MCF 10A (cell line): ENCODE measurements at regions not wholly inside any gene's neighbourhood (a gene's known extent, or its start where the extent isn't known, plus 50 kb on each side); places are given as distances from the start of the nearest gene placed in this dataset.
"Not testable (repeated sequence)": the region's sequence is repeated elsewhere in the genome, so short reads cannot be mapped to it uniquely, and the experiment has no call there.

Experiments used
- BruUV-seq: library from RNA; stranded (reverse); fragments of 400-500 nt; replicated peaks from 2 replicates; lab custom pipeline; 2021; lab: Mats Ljungman, UMichigan
- CTCF ChIA-PET: fragments of 300-600 bp; sonication (Branson Sonifier 250); formaldehyde crosslinking; extraction: SDS; loops from one replicate; lab custom pipeline; 2021; ENCODE audit warnings: antibody characterized with exemption, inconsistent platforms; lab: Yijun Ruan, JAX
- POLR2A ChIA-PET: fragments of 300-600, 350-650 bp; sonication (Branson Sonifier 250); formaldehyde crosslinking; extraction: SDS; loops from one replicate; lab custom pipeline; 2020; ENCODE audit warnings: antibody characterized with exemption, inconsistent platforms; lab: Yijun Ruan, JAX
- DNase-seq: peaks from one replicate; pipeline ENCODE4 v3.0.0-alpha.2; 2018; ENCODE audit not compliant: unreplicated experiment
- H3K27ac Mint-ChIP-seq: one replicate; pipeline ENCODE4 v1.8.0; 2022; ENCODE audit warnings: mild to moderate bottlenecking, low read depth, mixed read lengths; ENCODE audit not compliant: unreplicated experiment
- H3K27me3 Mint-ChIP-seq: one replicate; pipeline ENCODE4 v1.8.0; 2022; ENCODE audit warnings: mixed read lengths; ENCODE audit not compliant: insufficient read depth, unreplicated experiment
- H3K36me3 Mint-ChIP-seq: one replicate; pipeline ENCODE4 v1.8.0; 2022; ENCODE audit warnings: mild to moderate bottlenecking, moderate library complexity, mixed read lengths; ENCODE audit not compliant: insufficient read depth, unreplicated experiment
- H3K4me1 Mint-ChIP-seq: one replicate; pipeline ENCODE4 v1.8.0; 2022; ENCODE audit warnings: mixed read lengths; ENCODE audit not compliant: insufficient read depth, unreplicated experiment
- H3K4me3 Mint-ChIP-seq: one replicate; pipeline ENCODE4 v1.8.0; 2022; ENCODE audit warnings: mild to moderate bottlenecking, moderate library complexity, mixed read lengths; ENCODE audit not compliant: unreplicated experiment
- H3K9me3 Mint-ChIP-seq: one replicate; pipeline ENCODE4 v1.8.0; 2022; ENCODE audit warnings: mixed read lengths; ENCODE audit not compliant: unreplicated experiment
- intact Hi-C: fragments of 100-400 bp; cut with micrococcal nuclease; formaldehyde crosslinking; loops from 2 replicates; pipeline ENCODE4 v1.14.1; 2022
- TF ChIP-seq, protein P1 (sequence below): fragments of 200-600 bp; IDR thresholded peaks from one replicate; pipeline ENCODE4 v1.8.0; 2022; ENCODE audit warnings: antibody characterized with exemption, mild to moderate bottlenecking; ENCODE audit not compliant: unreplicated experiment

DNA sequence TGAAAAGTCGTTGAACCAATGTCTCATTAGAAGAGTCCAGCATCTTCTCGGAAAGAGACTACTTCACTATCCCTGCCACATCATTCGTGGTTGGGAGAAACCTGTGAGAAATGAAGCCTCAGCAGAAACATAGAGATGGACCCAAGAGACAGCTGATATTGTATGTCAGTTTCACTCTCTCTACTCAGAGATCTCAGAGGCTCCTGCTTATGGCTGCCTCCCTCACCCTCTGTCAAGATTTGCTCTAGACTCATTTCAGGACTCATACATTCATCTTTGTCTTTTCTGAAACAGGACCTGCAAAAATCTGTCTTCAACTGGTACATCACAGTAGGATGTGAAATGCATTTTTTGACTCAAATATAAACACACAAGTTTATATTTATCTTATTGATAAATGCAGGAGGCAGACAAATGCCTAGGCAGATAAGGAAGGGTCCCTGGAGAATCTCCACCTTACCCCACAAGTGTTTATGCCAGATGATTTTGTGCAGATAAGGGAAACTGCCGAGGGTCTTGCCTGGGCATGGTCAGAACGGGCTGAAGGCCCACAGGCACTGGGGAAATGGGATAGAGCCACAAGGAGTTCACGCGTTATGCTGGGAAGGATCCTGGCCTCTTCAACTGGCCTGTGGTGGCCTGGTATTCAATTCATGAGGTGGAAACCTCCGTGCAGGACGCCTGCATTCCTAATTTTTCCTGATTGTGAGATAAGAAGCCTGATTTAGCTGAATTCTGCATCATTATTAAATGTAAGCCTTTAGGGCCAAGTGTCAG is 1834.0 kb upstream of the PCDH20 start:
- H3K4me3 Mint-ChIP-seq: no peak overlapping the region
- BruUV-seq: no TSS peak
- TF ChIP-seq, protein P1, sequence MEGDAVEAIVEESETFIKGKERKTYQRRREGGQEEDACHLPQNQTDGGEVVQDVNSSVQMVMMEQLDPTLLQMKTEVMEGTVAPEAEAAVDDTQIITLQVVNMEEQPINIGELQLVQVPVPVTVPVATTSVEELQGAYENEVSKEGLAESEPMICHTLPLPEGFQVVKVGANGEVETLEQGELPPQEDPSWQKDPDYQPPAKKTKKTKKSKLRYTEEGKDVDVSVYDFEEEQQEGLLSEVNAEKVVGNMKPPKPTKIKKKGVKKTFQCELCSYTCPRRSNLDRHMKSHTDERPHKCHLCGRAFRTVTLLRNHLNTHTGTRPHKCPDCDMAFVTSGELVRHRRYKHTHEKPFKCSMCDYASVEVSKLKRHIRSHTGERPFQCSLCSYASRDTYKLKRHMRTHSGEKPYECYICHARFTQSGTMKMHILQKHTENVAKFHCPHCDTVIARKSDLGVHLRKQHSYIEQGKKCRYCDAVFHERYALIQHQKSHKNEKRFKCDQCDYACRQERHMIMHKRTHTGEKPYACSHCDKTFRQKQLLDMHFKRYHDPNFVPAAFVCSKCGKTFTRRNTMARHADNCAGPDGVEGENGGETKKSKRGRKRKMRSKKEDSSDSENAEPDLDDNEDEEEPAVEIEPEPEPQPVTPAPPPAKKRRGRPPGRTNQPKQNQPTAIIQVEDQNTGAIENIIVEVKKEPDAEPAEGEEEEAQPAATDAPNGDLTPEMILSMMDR: no peak
- ChIA-PET CTCF (no interaction called here), POLR2A (no interaction called here)
- DNase-seq: no peak
- H3K27ac Mint-ChIP-seq: no peak overlapping the region
- H3K4me1 Mint-ChIP-seq: no peaks in the 10 kb centered on the region
- no peaks in the 10 kb centered on the region for H3K36me3 Mint-ChIP-seq
- no peaks in the 10 kb centered on the region for H3K9me3 Mint-ChIP-seq
- intact Hi-C loops: no loop called here
- H3K27me3 Mint-ChIP-seq: no peaks in the 10 kb centered on the region

DNA sequence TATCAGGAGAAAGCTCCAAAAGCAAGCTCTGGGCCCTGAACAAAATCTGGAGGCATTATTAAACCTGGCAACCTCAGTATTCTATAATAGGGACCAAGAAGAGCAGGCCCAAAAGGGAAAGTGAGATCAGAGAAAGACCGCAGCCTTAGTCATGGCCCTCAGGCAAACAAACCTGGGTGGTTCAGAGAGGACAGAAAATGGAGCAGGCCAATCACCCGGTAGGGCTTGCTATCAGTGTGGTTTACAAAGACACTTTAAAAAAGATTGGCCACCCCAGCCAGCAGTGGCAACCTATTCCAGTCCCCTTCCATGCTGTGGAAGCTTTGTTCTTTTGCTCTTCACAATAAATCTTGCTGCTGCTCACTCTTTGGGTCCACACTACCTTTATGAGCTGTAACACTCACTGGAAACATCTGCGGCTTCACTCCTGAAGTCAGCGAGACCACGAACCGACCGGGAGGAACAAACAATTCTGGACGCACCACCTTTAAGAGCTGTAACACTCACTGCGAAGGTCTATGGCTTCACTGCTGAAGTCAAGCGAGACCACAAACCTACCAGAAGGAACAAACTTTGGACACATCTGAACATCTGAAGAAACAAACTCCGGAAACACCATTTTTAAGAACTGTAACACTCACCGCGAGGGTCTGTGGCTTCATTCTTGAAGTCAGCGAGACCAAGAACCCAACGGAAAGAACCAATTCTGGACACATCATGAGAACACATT is 1821.2 kb upstream of the PCDH20 start:
- CTCF ChIA-PET: interaction anchor here (0.6 kb wide), 1 partner anchor 1195 kb away, joined by 3 read pairs; no protein-coding TSS in a partner anchor
- POLR2A ChIA-PET, intact Hi-C loops, DNase-seq, H3K4me1 Mint-ChIP-seq, BruUV-seq, H3K4me3 Mint-ChIP-seq, H3K27ac Mint-ChIP-seq, H3K36me3 Mint-ChIP-seq, H3K27me3 Mint-ChIP-seq, H3K9me3 Mint-ChIP-seq: not testable (repeated sequence)

DNA sequence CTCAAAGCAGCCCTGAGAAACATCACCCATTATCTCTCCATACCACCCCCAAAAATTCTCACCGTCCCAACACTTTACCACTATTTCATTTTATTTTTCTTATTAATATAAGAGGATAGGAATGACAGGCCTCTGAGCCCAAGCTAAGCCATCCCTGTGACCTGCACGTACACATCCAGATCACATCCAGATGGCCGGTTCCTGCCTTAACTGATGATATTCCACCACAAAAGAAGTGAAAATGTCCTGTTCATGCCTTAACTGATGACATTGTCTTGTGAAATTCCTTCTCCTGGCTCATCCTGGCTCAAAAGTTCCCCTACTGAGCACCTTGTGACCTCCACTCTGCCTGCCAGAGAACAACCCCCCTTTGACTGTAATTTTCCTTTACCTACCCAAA is 1802.9 kb upstream of the PCDH20 start:
- H3K27me3 Mint-ChIP-seq, intact Hi-C loops, BruUV-seq, POLR2A ChIA-PET, H3K4me3 Mint-ChIP-seq, H3K27ac Mint-ChIP-seq, DNase-seq, H3K9me3 Mint-ChIP-seq, H3K4me1 Mint-ChIP-seq, H3K36me3 Mint-ChIP-seq, CTCF ChIA-PET: not testable (repeated sequence)

DNA sequence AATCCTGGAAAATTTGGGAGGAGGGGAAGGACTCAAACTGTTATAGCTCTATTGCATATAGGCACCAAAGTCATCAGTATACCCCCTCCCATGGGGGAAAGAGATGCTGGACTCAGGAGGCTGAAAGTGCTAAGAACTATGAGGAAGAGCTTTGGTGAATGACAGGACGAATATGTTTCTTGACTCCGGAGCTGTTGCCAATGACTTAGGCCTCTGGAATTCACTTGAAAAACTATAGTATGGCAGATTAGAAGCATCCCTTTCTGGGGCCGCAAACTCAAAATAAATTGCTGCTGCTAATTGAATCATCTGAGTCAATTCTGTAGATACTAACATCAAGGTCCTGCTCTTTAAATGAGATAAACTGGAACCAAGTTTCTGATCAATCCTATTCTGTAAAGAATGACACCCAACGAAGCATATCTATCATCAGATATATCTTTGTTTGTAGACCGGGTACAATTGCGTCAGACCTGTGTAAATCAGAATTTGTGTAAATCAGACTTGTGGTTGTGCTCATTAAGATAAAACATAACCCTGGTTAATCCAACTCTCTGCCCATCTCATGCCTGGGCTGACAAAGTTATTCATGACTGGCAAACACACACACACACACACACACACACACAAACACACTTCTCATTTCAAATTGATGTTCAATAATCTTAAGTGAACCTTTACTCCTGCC is 1793.8 kb upstream of the PCDH20 start:
- CTCF ChIA-PET: interaction anchor here (0.6 kb wide), 1 partner anchor 87 kb away, joined by 3 read pairs; no protein-coding TSS in a partner anchor
- BruUV-seq: no TSS peak
- Mint-ChIP-seq H3K27ac (no peak overlapping the region), H3K27me3 (no peaks in the 10 kb centered on the region), H3K4me3 (no peak overlapping the region), H3K36me3 (no peaks in the 10 kb centered on the region), H3K4me1 (no peaks in the 10 kb centered on the region), H3K9me3 (no peaks in the 10 kb centered on the region)
- POLR2A ChIA-PET: no interaction called here
- intact Hi-C loops: no loop called here
- no peak for DNase-seq
- TF ChIP-seq, protein P1: no peak
